Hepatocyte (in vitro differentiated cells): ENCODE measurements at regions not wholly inside any gene's neighbourhood (a gene's known extent, or its start where the extent isn't known, plus 50 kb on each side); places are given as distances from the start of the nearest gene placed in this dataset.

ENCODE experiments used
- DNase-seq: peaks from one replicate; pipeline ENCODE4 v3.0.0-alpha.2; 2016; ENCODE audit warnings: low spot score
- H2AFZ ChIP-seq: fragments of 200-600 bp; sonication (generic); 2 replicates; pipeline ENCODE4 v1.6.0; 2016; ENCODE audit warnings: antibody characterized with exemption, mild to moderate bottlenecking
- H3K27ac ChIP-seq: fragments of 200-600 bp; sonication (generic); 2 replicates; pipeline ENCODE4 v1.5.1; 2016; ENCODE audit warnings: mild to moderate bottlenecking
- H3K27me3 ChIP-seq: fragments of 200-600 bp; sonication (generic); 2 replicates; pipeline ENCODE4 v1.6.1; 2016
- H3K36me3 ChIP-seq: fragments of 200-600 bp; sonication (generic); replicated peaks from 2 replicates; pipeline ENCODE4 v1.5.1; 2016; ENCODE audit warnings: low read depth; ENCODE audit not compliant: insufficient read depth
- H3K4me1 ChIP-seq: fragments of 200-600 bp; sonication (generic); 2 replicates; pipeline ENCODE4 v1.5.1; 2016; ENCODE audit warnings: mild to moderate bottlenecking, moderate library complexity; ENCODE audit not compliant: insufficient read depth
- H3K4me2 ChIP-seq: fragments of 200-600 bp; sonication (generic); 2 replicates; pipeline ENCODE4 v1.6.0; 2016
- H3K4me3 ChIP-seq: fragments of 200-600 bp; sonication (generic); 2 replicates; pipeline ENCODE4 v1.5.1; 2016; ENCODE audit warnings: mild to moderate bottlenecking
- H3K79me2 ChIP-seq: fragments of 200-600 bp; sonication (generic); 2 replicates; pipeline ENCODE4 v1.6.0; 2017; ENCODE audit warnings: mild to moderate bottlenecking
- H3K9me2 ChIP-seq: fragments of 200-600 bp; sonication (generic); replicated peaks from 2 replicates; pipeline ENCODE4 v1.6.0; 2017; ENCODE audit warnings: mild to moderate bottlenecking; ENCODE audit not compliant: insufficient read depth
- H3K9me3 ChIP-seq: fragments of 200-600 bp; sonication (generic); 2 replicates; pipeline ENCODE4 v1.5.1; 2016; ENCODE audit warnings: low read depth, mild to moderate bottlenecking
- H4K20me1 ChIP-seq: fragments of 200-600 bp; sonication (generic); 2 replicates; pipeline ENCODE4 v1.6.0; 2016; ENCODE audit warnings: mild to moderate bottlenecking; ENCODE audit not compliant: insufficient read depth, poor library complexity, severe bottlenecking
- CTCF ChIP-seq: fragments of 200-600 bp; sonication (generic); IDR thresholded peaks from 2 replicates; pipeline ENCODE4 v1.5.1; 2016; ENCODE audit warnings: antibody characterized with exemption, mild to moderate bottlenecking; ENCODE audit not compliant: poor library complexity
- EZH2 ChIP-seq: fragments of 200-600 bp; sonication (generic); IDR thresholded peaks from 2 replicates; pipeline ENCODE4 v1.6.1; 2016; ENCODE audit warnings: antibody characterized with exemption, mild to moderate bottlenecking, borderline replicate concordance
- EZH2phosphoT487 ChIP-seq: fragments of 200-600 bp; sonication (generic); IDR thresholded peaks from one replicate; pipeline ENCODE4 v1.6.1; 2018; ENCODE audit warnings: antibody characterized with exemption, mild to moderate bottlenecking, low read depth, moderate library complexity; ENCODE audit not compliant: unreplicated experiment, severe bottlenecking
- whole genome bisulfite sequencing: methylation state at CpG from one replicate; pipeline ENCODE4 v1.1.6; 2016; ENCODE audit warnings: low lambda C conversion rate; ENCODE audit errors: missing lambda C conversion rate; 5-methylcytosine and 5-hydroxymethylcytosine counted together

- H3K9me3 ChIP-seq: no peaks in the 10 kb centered on the region
- DNase-seq: peak; percentile 48
- no peaks in the 10 kb centered on the region for H3K36me3 ChIP-seq
- TF ChIP-seq EZH2phosphoT487 (no peak), CTCF (no peak), EZH2 (no peak)
- 90% methylated on average over 2 of the region's 2 CpGs for WGBS
- no peak overlapping the region for H2AFZ ChIP-seq
- H3K27ac ChIP-seq: peak overlapping the region; percentile 30
- peaks cover 3% of the 10 kb centered on the region for H3K4me1 ChIP-seq
- no peaks in the 10 kb centered on the region for H3K9me2 ChIP-seq
- H3K27me3 ChIP-seq: no peaks in the 10 kb centered on the region
- no peak overlapping the region for H3K4me3 ChIP-seq
- no peaks in the 10 kb centered on the region for H3K79me2 ChIP-seq
- H3K4me2 ChIP-seq: no peak overlapping the region
- H4K20me1 ChIP-seq: no peaks in the 10 kb centered on the region
Observed at GRCh38 chr4:13918110-13918509, 290.6 kb upstream of the BOD1L1 start.

GRCh38 chr4:13918991-13919441 is 291.5 kb upstream of the BOD1L1 start:
- no peak overlapping the region for H2AFZ ChIP-seq

GRCh38 chr4:13920111-13920875 is 292.8 kb upstream of the BOD1L1 start:
- Histone ChIP-seq H3K36me3 (no peaks in the 10 kb centered on the region), H3K9me3 (no peaks in the 10 kb centered on the region), H2AFZ (no peak overlapping the region), H3K4me2 (no peak overlapping the region), H3K4me3 (no peak overlapping the region), H3K4me1 (peaks cover 3% of the 10 kb centered on the region), H3K27ac (peak overlapping the region; percentile 51), H3K9me2 (no peaks in the 10 kb centered on the region), H3K79me2 (no peaks in the 10 kb centered on the region), H4K20me1 (no peaks in the 10 kb centered on the region), H3K27me3 (no peaks in the 10 kb centered on the region)
- WGBS: 82% methylated on average over 8 of the region's 8 CpGs
- no peak for DNase-seq
- no peak for TF ChIP-seq CTCF
- no peak for TF ChIP-seq EZH2phosphoT487
- no peak for TF ChIP-seq EZH2

More at GRCh38 chr4:13918991-13919441, 291.5 kb upstream of the BOD1L1 start:
- H3K4me2 ChIP-seq: no peak overlapping the region
- 63% methylated on average over 7 of the region's 7 CpGs for WGBS
- peak; percentile 8 for DNase-seq
- H3K9me2 ChIP-seq: no peaks in the 10 kb centered on the region
- H3K36me3 ChIP-seq: no peaks in the 10 kb centered on the region
- H3K79me2 ChIP-seq: no peaks in the 10 kb centered on the region
- H3K4me1 ChIP-seq: peaks cover 3% of the 10 kb centered on the region
- no peak overlapping the region for H3K27ac ChIP-seq
- H3K9me3 ChIP-seq: no peaks in the 10 kb centered on the region
- H3K4me3 ChIP-seq: no peak overlapping the region
- no peaks in the 10 kb centered on the region for H3K27me3 ChIP-seq
- no peak for TF ChIP-seq CTCF
- TF ChIP-seq EZH2: no peak
- no peak for TF ChIP-seq EZH2phosphoT487
- H4K20me1 ChIP-seq: no peaks in the 10 kb centered on the region
